HepG2 (cell line): ENCODE measurements at regions not wholly inside any gene's neighbourhood (a gene's known extent, or its start where the extent isn't known, plus 50 kb on each side); places are given as distances from the start of the nearest gene placed in this dataset.

Experiments
- ATAC-seq: fragments of 200-7000 bp; cut with Tn5 transposase; 3 replicates; pipeline ENCODE4 v1.9.1; 2020; ENCODE audit warnings: mild to moderate bottlenecking, moderate library complexity
- BruUV-seq: library from RNA; stranded (reverse); fragments of 400-500 nt; replicated peaks from 2 replicates; lab custom pipeline; 2021; lab: Mats Ljungman, UMichigan
- CTCF ChIA-PET: fragments of 300-600 bp; formaldehyde crosslinking; extraction: SDS; loops from one replicate; lab custom pipeline; 2021; ENCODE audit warnings: low total read pairs, inconsistent platforms, low intra/inter-chr PET ratio; lab: Yijun Ruan, JAX
- POLR2A ChIA-PET: fragments of 350-600 bp; sonication (Branson Sonifier 250); formaldehyde crosslinking; loops from one replicate; lab custom pipeline; 2020; ENCODE audit warnings: antibody characterized with exemption, inconsistent platforms; lab: Yijun Ruan, JAX
- DNase-seq: peaks from one replicate; pipeline ENCODE4 v3.0.0-alpha.2; 2015; ENCODE audit warnings: low spot score
- FAIRE-seq: peaks from 3 replicates; lab custom pipeline; 2011; peaks lifted over from hg19 to GRCh38; lab: Jason Lieb, UNC
- H2AFZ ChIP-seq: one replicate; pipeline ENCODE4 v1.6.1; 2011; ENCODE audit warnings: low read length, inconsistent platforms
- H3K27ac ChIP-seq: fragments of 300-600 bp; 3 replicates; pipeline ENCODE4 v1.8.0; 2011; ENCODE audit warnings: mixed run types, mild to moderate bottlenecking, mixed read lengths, low read length, inconsistent platforms; ENCODE audit not compliant: insufficient read depth; ENCODE audit errors: extremely low read length
- H3K27me3 ChIP-seq, 2 experiments: fragments of 200-600 bp in 1 of 2; 2 replicates in 1 of 2; 3 replicates in 1 of 2; pipeline versions ENCODE4 v1.6.0 to v1.8.0; 2011; ENCODE audit warnings: low read length in 2 of 2, mild to moderate bottlenecking in 2 of 2, moderate library complexity in 2 of 2, inconsistent platforms in 1 of 2; ENCODE audit not compliant: insufficient read depth in 2 of 2, control insufficient read depth in 1 of 2
- H3K36me3 ChIP-seq, 2 experiments: fragments of 200-600 bp in 1 of 2; replicated peaks in 1 of 2; 2 replicates in 1 of 2; 3 replicates in 1 of 2; pipeline versions ENCODE4 v1.5.1 to v1.8.0; 2011; ENCODE audit warnings: low read length in 2 of 2, inconsistent platforms in 1 of 2; ENCODE audit not compliant: insufficient read depth in 2 of 2, control insufficient read depth in 1 of 2
- H3K4me1 ChIP-seq: 2 replicates; pipeline ENCODE4 v1.5.1; 2012; ENCODE audit warnings: low read length, inconsistent platforms; ENCODE audit not compliant: insufficient read depth
- H3K4me2 ChIP-seq: 2 replicates; pipeline ENCODE4 v1.6.0; 2011; ENCODE audit warnings: low read depth, low read length, inconsistent platforms
- H3K4me3 ChIP-seq, 3 experiments: fragments of 200-600 bp in 1 of 3; sonication (generic), shearing (Covaris generic) in 1 of 3; replicated peaks in 1 of 3; 2 replicates each; pipeline ENCODE4 v1.5.1; 2011 to 2016; ENCODE audit warnings: low read length in 3 of 3, inconsistent platforms in 2 of 3, low read depth in 2 of 3, mild to moderate bottlenecking in 2 of 3, control low read depth in 1 of 3, mixed read lengths in 1 of 3; ENCODE audit not compliant: insufficient read depth in 1 of 3
- H3K79me2 ChIP-seq: one replicate; pipeline ENCODE4 v1.6.1; 2011; ENCODE audit warnings: low read length, inconsistent platforms; ENCODE audit not compliant: insufficient read depth
- H3K9ac ChIP-seq: 2 replicates; pipeline ENCODE4 v1.6.0; 2011; ENCODE audit warnings: mild to moderate bottlenecking, low read depth, low read length, inconsistent platforms; ENCODE audit not compliant: insufficient read depth
- H3K9me3 ChIP-seq: 2 replicates; pipeline ENCODE4 v1.5.1; 2012; ENCODE audit warnings: mild to moderate bottlenecking, low read length
- H4K20me1 ChIP-seq: 2 replicates; pipeline ENCODE4 v1.6.0; 2011; ENCODE audit warnings: inconsistent platforms, mild to moderate bottlenecking, low read length, moderate library complexity; ENCODE audit not compliant: insufficient read depth
- AHR ChIP-seq: IDR thresholded peaks from 2 replicates; pipeline ENCODE4 v1.6.1; 2018; ENCODE audit warnings: missing genetic modification reagents, missing compliant biosample characterization
- NAIF1 ChIP-seq: sonication (generic); formaldehyde crosslinking; IDR thresholded peaks from 2 replicates; pipeline ENCODE4 v1.5.0; 2020; ENCODE audit warnings: mild to moderate bottlenecking, missing genetic modification reagents, borderline replicate concordance
- SUZ12 ChIP-seq: fragments of 150-350 bp; IDR thresholded peaks from 2 replicates; pipeline ENCODE4 v1.6.1; 2014; ENCODE audit warnings: low read depth, low read length
- ZFP91 ChIP-seq: sonication (generic); formaldehyde crosslinking; IDR thresholded peaks from 2 replicates; pipeline ENCODE4 v1.9.0; 2022; ENCODE audit warnings: missing genetic modification reagents, mild to moderate bottlenecking, borderline replicate concordance
- ZNF205 ChIP-seq: IDR thresholded peaks from 2 replicates; pipeline ENCODE4 v1.6.1; 2018; ENCODE audit warnings: missing biosample characterization, missing genetic modification reagents
- ZNF274 ChIP-seq: sonication (generic); formaldehyde crosslinking; IDR thresholded peaks from 2 replicates; pipeline ENCODE4 v1.5.1; 2020; ENCODE audit warnings: mild to moderate bottlenecking, missing genetic modification reagents
- ZNF780A ChIP-seq: sonication (generic); formaldehyde crosslinking; IDR thresholded peaks from 2 replicates; pipeline ENCODE4 v1.8.0; 2022; ENCODE audit warnings: mild to moderate bottlenecking, missing genetic modification reagents, moderate library complexity
- ZNF788 ChIP-seq: sonication (generic); formaldehyde crosslinking; IDR thresholded peaks from 2 replicates; pipeline ENCODE4 v1.5.0; 2020; ENCODE audit warnings: mild to moderate bottlenecking, missing genetic modification reagents, borderline replicate concordance
- WGBS: methylation state at CpG from one replicate; pipeline ENCODE4 v1.1.6; 2017; ENCODE audit warnings: low lambda C conversion rate; 5-methylcytosine and 5-hydroxymethylcytosine counted together
- in situ Hi-C: cut with HindIII; loops from 2 replicates; pipeline ENCODE4 v1.10.0; 2017; ENCODE audit warnings: low pct_unique_long_range_greater_than_20kb; ENCODE audit not compliant: extremely low pct_ligation_motif_present
- intact Hi-C: fragments of 100-400 bp; cut with micrococcal nuclease; formaldehyde crosslinking; loops from one replicate; pipeline ENCODE4 v1.10.0; 2022; ENCODE audit not compliant: unreplicated experiment

- H3K27me3 ChIP-seq = no peaks in the 10 kb centered on the region
- TF ChIP-seq ZNF274 (CRISPR knock-in tag) = no peak
- TF ChIP-seq ZNF788 (CRISPR knock-in tag) = no peak
- no peak for TF ChIP-seq ZNF205
- TF ChIP-seq AHR (CRISPR knock-in tag) = no peak
- TF ChIP-seq NAIF1 = no peak
- TF ChIP-seq ZFP91 (CRISPR knock-in tag) = no peak
- no peak for TF ChIP-seq SUZ12
- no peak for TF ChIP-seq ZNF780A (CRISPR knock-in tag)
- TF ChIP-seq, all 625 proteins: peak for 0
- Histone ChIP-seq H3K27ac (no peak overlapping the region), H2AFZ (no peak overlapping the region), H3K79me2 (no peaks in the 10 kb centered on the region), H4K20me1 (no peaks in the 10 kb centered on the region), H3K4me2 (no peak overlapping the region), H3K36me3 (no peaks in the 10 kb centered on the region), H3K4me1 (no peaks in the 10 kb centered on the region), H3K9me3 (no peaks in the 10 kb centered on the region), H3K9ac (no peak overlapping the region), H3K4me3 (no peak overlapping the region)
- CTCF ChIA-PET = no interaction called here
- WGBS = 2% methylated on average over 2 of the region's 2 CpGs
- FAIRE-seq (no peak), ATAC-seq (no peak), DNase-seq (no peak)
- POLR2A ChIA-PET = no interaction called here
- intact Hi-C loops = no loop called here
- no TSS peak for BruUV-seq
- in situ Hi-C loops = no loop called here
These were observed 231.1 kb downstream of the TFEC start for GRCh38 chr7:115799430-115799829.
